ENCODE measurements at regions not wholly inside any gene's neighbourhood (a gene's known extent, or its start where the extent isn't known, plus 50 kb on each side); places are given as distances from the start of the nearest gene placed in this dataset.
A peak's percentile ranks its signal among the peaks of the same experiment; 100 is the strongest.

- Histone ChIP-seq H3K14ac (ENCODE audit: insufficient read length) (no peak overlapping the region), H3K79me1 (ENCODE audit: low read depth, low read length) (no peaks in the 10 kb centered on the region), H2AFZ (ENCODE audit: low read length) (peak overlapping the region; percentile 44), H2AK5ac (ENCODE audit: low read depth, low read length) (no peak overlapping the region), H3K56ac (replicated peaks; ENCODE audit: insufficient read length, low read depth, low read length) (no peak overlapping the region), H3K4me1 (replicated peaks in 1 of 4; ENCODE audit: control insufficient read depth in 3 of 4, insufficient read depth in 4 of 4, low read length in 3 of 4) (no peaks in the 10 kb centered on the region), H2BK12ac (ENCODE audit: low read depth, low read length) (no peak overlapping the region), H3K23me2 (ENCODE audit: low read depth, low read length) (no peaks in the 10 kb centered on the region), H3K4ac (replicated peaks; ENCODE audit: insufficient read length, low read depth, low read length) (no peak overlapping the region), H2BK20ac (ENCODE audit: low read length) (no peak overlapping the region), H3K9me3 (ENCODE audit: insufficient read depth in 2 of 2, low read depth in 1 of 2, low read length in 1 of 2) (no peaks in the 10 kb centered on the region; a peak in 1 of 4 replicates), H3K23ac (ENCODE audit: insufficient read length) (no peak overlapping the region), H3K9ac (replicated peaks in 1 of 4; ENCODE audit: extremely low read depth in 1 of 4, low read depth in 3 of 4, low read length in 3 of 4) (no peak overlapping the region), H2BK120ac (replicated peaks; ENCODE audit: low read depth, low read length) (no peak overlapping the region), H4K5ac (ENCODE audit: insufficient read length, low read depth, low read length) (no peak overlapping the region), H3K18ac (ENCODE audit: extremely low read depth, low read length) (no peak overlapping the region), H3K27ac (ENCODE audit: low read depth, low read length) (no peak overlapping the region), H3K79me2 (ENCODE audit: control insufficient read depth in 1 of 2, insufficient read depth in 2 of 2, low read length in 2 of 2) (no peaks in the 10 kb centered on the region), H3K36me3 (ENCODE audit: control insufficient read depth in 2 of 4, insufficient read depth in 4 of 4, low read length in 3 of 4) (no peaks in the 10 kb centered on the region), H4K20me1 (replicated peaks in 1 of 2; ENCODE audit: control insufficient read depth in 1 of 2, insufficient read depth in 2 of 2, low read length in 2 of 2) (no peaks in the 10 kb centered on the region), H2BK5ac (ENCODE audit: low read depth, low read length) (no peak overlapping the region), H4K8ac (ENCODE audit: extremely low read depth, insufficient read depth, low read length) (no peak overlapping the region), H3K4me3 (ENCODE audit: extremely low read depth in 1 of 4, insufficient read depth in 2 of 4, low read depth in 3 of 4, low read length in 4 of 4) (no peak overlapping the region), H3K4me2 (ENCODE audit: insufficient read depth in 1 of 2, low read depth in 2 of 2, low read length in 2 of 2) (no peak overlapping the region), H3K27me3 (replicated peaks in 1 of 4; ENCODE audit: control insufficient read depth in 3 of 4, extremely low read depth in 1 of 4, insufficient read depth in 3 of 4, low read length in 3 of 4) (no peaks in the 10 kb centered on the region), H4K91ac (replicated peaks; ENCODE audit: insufficient read length, low read length) (no peak overlapping the region), H2BK15ac (ENCODE audit: low read length) (no peak overlapping the region)
- no peak for FAIRE-seq
- DNase-seq (ENCODE audit: low read depth in 1 of 2, low spot score in 2 of 2): no peak
- ChIA-PET CTCF (ENCODE audit: partially characterized antibody) (no interaction called here), POLR2A (ENCODE audit: partially characterized antibody) (no interaction called here)
- WGBS, 2 experiments (ENCODE audit: extremely low coverage in 1 of 2, insufficient coverage in 1 of 2, insufficient read length in 1 of 2, insufficient replicate concordance in 2 of 2, low coverage in 1 of 2, low lambda C conversion rate in 2 of 2, missing lambda C conversion rate in 1 of 2): 90% methylated on average over 10 of the region's 10 CpGs; no CpG with 5 or more reads in 1 of the 2 experiments
- TF ChIP-seq CTBP2 (IDR thresholded peaks at IDR 0.05; ENCODE audit: borderline replicate concordance, insufficient read depth, insufficient read length, low read length) (no peak), FOSL1 (IDR thresholded peaks at IDR 0.05; ENCODE audit: insufficient read depth, low read depth, low read length) (no peak), CREB1 (IDR thresholded peaks at IDR 0.05) (no peak), KDM1A (IDR thresholded peaks at IDR 0.05; ENCODE audit: borderline replicate concordance, low read length) (no peak), RXRA (IDR thresholded peaks at IDR 0.05; ENCODE audit: insufficient read depth, low read depth, low read length) (no peak), MAFK (IDR thresholded peaks at IDR 0.05; ENCODE audit: low read depth, low read length) (no peak), RNF2 (IDR thresholded peaks at IDR 0.05; ENCODE audit: borderline replicate concordance, low read depth, low read length, missing control alignments, poor library complexity, severe bottlenecking) (no peak), TBP (IDR thresholded peaks at IDR 0.05; ENCODE audit: low read depth, low read length) (no peak), SP1 (IDR thresholded peaks at IDR 0.05; ENCODE audit: low read depth, low read length) (no peak), SP2 (IDR thresholded peaks at IDR 0.05; ENCODE audit: low read length) (no peak), RAD21 (IDR thresholded peaks at IDR 0.05 in 1 of 2, conservative IDR thresholded peaks at IDR 0.05 in 1 of 2; ENCODE audit: low read depth in 2 of 2, low read length in 2 of 2) (no peak), JUND (IDR thresholded peaks at IDR 0.05; ENCODE audit: low read length) (no peak), USF2 (IDR thresholded peaks at IDR 0.05; ENCODE audit: low read length) (no peak), KDM5A (IDR thresholded peaks at IDR 0.05; ENCODE audit: low read length) (no peak)
These were observed 254.3 kb upstream of the PRR20A start for GRCh38 chr13:56886398-56886797.

Data from H1 (cell line).